COLO829 (cell line): ENCODE measurements at regions not wholly inside any gene's neighbourhood (a gene's known extent, or its start where the extent isn't known, plus 50 kb on each side); places are given as distances from the start of the nearest gene placed in this dataset.

Experiments used
- DNase-seq: peaks from one replicate; pipeline ENCODE4 v3.0.0; 2012; ENCODE audit warnings: low spot score

- DNase-seq, result no peak
Observed at GRCh38 chr10:83880252-83880791, 259.0 kb upstream of the GHITM start.

GRCh38 chr10:83881661-83882060 is 257.6 kb upstream of the GHITM start:
- no peak for DNase-seq

GRCh38 chr10:83886871-83887270 is 252.4 kb upstream of the GHITM start:
- no peak for DNase-seq

- DNase-seq, result no peak
Observed at GRCh38 chr10:83892737-83893136, 246.6 kb upstream of the GHITM start.

GRCh38 chr10:83896219-83896618 is 243.1 kb upstream of the GHITM start:
- no peak for DNase-seq

GRCh38 chr10:83897626-83898025 is 241.7 kb upstream of the GHITM start:
- no peak for DNase-seq

- no peak for DNase-seq
Observed at GRCh38 chr10:83908506-83908905, 230.8 kb upstream of the GHITM start.

- DNase-seq, result peak; percentile 20
Observed at GRCh38 chr10:83909001-83909400, 230.3 kb upstream of the GHITM start.

- DNase-seq, result no peak
Observed at GRCh38 chr10:83915801-83916200, 223.5 kb upstream of the GHITM start.

GRCh38 chr10:83917537-83918506 is 221.5 kb upstream of the GHITM start:
- DNase-seq, result no peak

- DNase-seq, result no peak
Observed at GRCh38 chr10:83919187-83919586, 220.1 kb upstream of the GHITM start.

GRCh38 chr10:83921984-83922860 is 217.1 kb upstream of the GHITM start:
- DNase-seq, result no peak

- DNase-seq, result no peak
Observed at GRCh38 chr10:83925133-83925532, 214.2 kb upstream of the GHITM start.

GRCh38 chr10:83926606-83927005 is 212.7 kb upstream of the GHITM start:
- no peak for DNase-seq

GRCh38 chr10:83927166-83927565 is 212.1 kb upstream of the GHITM start:
- no peak for DNase-seq

GRCh38 chr10:83929399-83929798 is 209.9 kb upstream of the GHITM start:
- DNase-seq, result no peak

- no peak for DNase-seq
Observed at GRCh38 chr10:83931669-83932068, 207.6 kb upstream of the GHITM start.

GRCh38 chr10:83932245-83932644 is 207.1 kb upstream of the GHITM start:
- DNase-seq, result no peak

- no peak for DNase-seq
Observed at GRCh38 chr10:83934062-83934461, 205.2 kb upstream of the GHITM start.

- no peak for DNase-seq
Observed at GRCh38 chr10:83934641-83935338, 204.5 kb upstream of the GHITM start.

- DNase-seq, result no peak
Observed at GRCh38 chr10:83935339-83935736, 204.0 kb upstream of the GHITM start.

- DNase-seq, result no peak
Observed at GRCh38 chr10:83935911-83936310, 203.4 kb upstream of the GHITM start.
